ENCODE measurements at regions not wholly inside any gene's neighbourhood (a gene's known extent, or its start where the extent isn't known, plus 50 kb on each side); places are given as distances from the start of the nearest gene placed in this dataset.
"Not testable (repeated sequence)": the region's sequence is repeated elsewhere in the genome, so short reads cannot be mapped to it uniquely, and the experiment has no call there.

- not testable (repeated sequence) for H3K36me3 Mint-ChIP-seq, H3K9me3 Mint-ChIP-seq, H3K27me3 Mint-ChIP-seq
- DNase-seq (peak; percentile 70), ATAC-seq (ENCODE audit: low read depth in 2 of 2) (peak; percentile 99)
- Mint-ChIP-seq H3K4me1 (peaks cover 13 to 27% (median 19%) of the 10 kb centered on the region in 3 donors), H3K27ac (peak overlapping the region in 4 of 6 donors; percentile 40 to 93 (median 68)), H3K4me3 (peak overlapping the region; percentile 11 to 88 (median 72))
These were observed 114.2 kb upstream of the ACBD5 start for GRCh38 chr10:27354643-27355270.

- peak in 1 of 2 donors; percentile 7 for ATAC-seq (ENCODE audit: low read depth in 2 of 2)
- H3K4me3 Mint-ChIP-seq, result peak overlapping the region; percentile 11 to 88 (median 72)
- H3K27ac Mint-ChIP-seq, result peak overlapping the region in 4 of 6 donors; percentile 40 to 93 (median 65)
- not testable (repeated sequence) for H3K9me3 Mint-ChIP-seq, H3K36me3 Mint-ChIP-seq, DNase-seq, H3K27me3 Mint-ChIP-seq
- H3K4me1 Mint-ChIP-seq, result peaks cover 13 to 27% (median 19%) of the 10 kb centered on the region in 3 donors
These were observed 113.5 kb upstream of the ACBD5 start for GRCh38 chr10:27354100-27354499.

GRCh38 chr10:27349987-27350386 is 109.4 kb upstream of the ACBD5 start:
- ATAC-seq (ENCODE audit: low read depth in 2 of 2), result no peak

GRCh38 chr10:27347827-27348207 is 107.2 kb upstream of the ACBD5 start:
- not testable (repeated sequence) for H3K36me3 Mint-ChIP-seq; H3K27ac Mint-ChIP-seq; H3K4me3 Mint-ChIP-seq; H3K4me1 Mint-ChIP-seq; H3K9me3 Mint-ChIP-seq; ATAC-seq (ENCODE audit: low read depth in 2 of 2); DNase-seq
- peaks cover 21 to 26% (median 22%) of the 10 kb centered on the region in 3 donors for H3K27me3 Mint-ChIP-seq

More at GRCh38 chr10:27349987-27350386, 109.4 kb upstream of the ACBD5 start:
- Mint-ChIP-seq H3K27ac (no peak overlapping the region), H3K4me3 (no peak overlapping the region), H3K9me3 (no peaks in the 10 kb centered on the region), H3K4me1 (peaks cover 10 to 17% (median 12%) of the 10 kb centered on the region in 3 donors), H3K27me3 (peaks cover 21 to 26% (median 22%) of the 10 kb centered on the region in 3 donors), H3K36me3 (no peaks in the 10 kb centered on the region)
- DNase-seq, result no peak

- DNase-seq, result no peak
- Mint-ChIP-seq H3K27me3 (peaks cover 16 to 22% (median 19%) of the 10 kb centered on the region in 3 donors), H3K27ac (no peak overlapping the region), H3K4me1 (peaks cover 0 to 4% (median 3%) of the 10 kb centered on the region in 3 donors), H3K4me3 (no peak overlapping the region), H3K9me3 (no peaks in the 10 kb centered on the region), H3K36me3 (no peaks in the 10 kb centered on the region)
- ATAC-seq (ENCODE audit: low read depth in 2 of 2), result no peak
These were observed 104.9 kb upstream of the ACBD5 start for GRCh38 chr10:27345455-27345920.

- H3K27me3 Mint-ChIP-seq, result peaks cover 16 to 22% (median 17%) of the 10 kb centered on the region in 3 donors
- no peaks in the 10 kb centered on the region for H3K36me3 Mint-ChIP-seq
- H3K4me3 Mint-ChIP-seq, result no peak overlapping the region
These were observed 104.2 kb upstream of the ACBD5 start for GRCh38 chr10:27344568-27345454.

GRCh38 chr10:27341001-27341400 is 100.4 kb upstream of the ACBD5 start:
- Mint-ChIP-seq H3K36me3 (no peaks in the 10 kb centered on the region), H3K27ac (no peak overlapping the region), H3K27me3 (peaks cover 0 to 11% (median 2%) of the 10 kb centered on the region in 3 donors), H3K9me3 (no peaks in the 10 kb centered on the region), H3K4me3 (no peak overlapping the region), H3K4me1 (peaks cover 0 to under 1% (median 0%) of the 10 kb centered on the region in 3 donors)
- no peak for ATAC-seq (ENCODE audit: low read depth in 2 of 2)
- DNase-seq, result no peak

More at GRCh38 chr10:27344568-27345454, 104.2 kb upstream of the ACBD5 start:
- ATAC-seq (ENCODE audit: low read depth in 2 of 2) (no peak), DNase-seq (no peak)
- H3K4me1 Mint-ChIP-seq, result peaks cover 0 to 4% (median 3%) of the 10 kb centered on the region in 3 donors
- no peak overlapping the region for H3K27ac Mint-ChIP-seq
- no peaks in the 10 kb centered on the region for H3K9me3 Mint-ChIP-seq

- not testable (repeated sequence) for DNase-seq; ATAC-seq (ENCODE audit: low read depth in 2 of 2); H3K9me3 Mint-ChIP-seq; H3K4me3 Mint-ChIP-seq; H3K27ac Mint-ChIP-seq; H3K36me3 Mint-ChIP-seq; H3K4me1 Mint-ChIP-seq
- peaks cover 0 to 13% (median 0%) of the 10 kb centered on the region in 3 donors for H3K27me3 Mint-ChIP-seq
These were observed 94.6 kb upstream of the ACBD5 start for GRCh38 chr10:27335246-27335645.

- no peak for ATAC-seq (ENCODE audit: low read depth in 2 of 2)
- peaks cover 0 to 5% (median 0%) of the 10 kb centered on the region in 3 donors for H3K27me3 Mint-ChIP-seq
- no peaks in the 10 kb centered on the region for H3K4me1 Mint-ChIP-seq
- H3K4me3 Mint-ChIP-seq, result no peak overlapping the region
- DNase-seq, result no peak
- no peaks in the 10 kb centered on the region for H3K36me3 Mint-ChIP-seq
- no peaks in the 10 kb centered on the region for H3K9me3 Mint-ChIP-seq
- no peak overlapping the region for H3K27ac Mint-ChIP-seq
These were observed 89.5 kb upstream of the ACBD5 start for GRCh38 chr10:27330074-27330473.

GRCh38 chr10:27328946-27329345 is 88.3 kb upstream of the ACBD5 start:
- Mint-ChIP-seq H3K27me3 (peaks cover 0 to 5% (median 0%) of the 10 kb centered on the region in 3 donors), H3K4me3 (no peak overlapping the region), H3K36me3 (no peaks in the 10 kb centered on the region), H3K27ac (no peak overlapping the region), H3K9me3 (no peaks in the 10 kb centered on the region), H3K4me1 (no peaks in the 10 kb centered on the region)
- ATAC-seq (ENCODE audit: low read depth in 2 of 2) (no peak), DNase-seq (no peak)

GRCh38 chr10:27326748-27327147 is 86.2 kb upstream of the ACBD5 start:
- H3K27me3 Mint-ChIP-seq; H3K9me3 Mint-ChIP-seq; DNase-seq; H3K4me3 Mint-ChIP-seq; H3K36me3 Mint-ChIP-seq; ATAC-seq (ENCODE audit: low read depth in 2 of 2); H3K4me1 Mint-ChIP-seq: not testable (repeated sequence)
- peak overlapping the region in 1 of 6 donors; percentile 24 for H3K27ac Mint-ChIP-seq

- Mint-ChIP-seq H3K9me3 (no peaks in the 10 kb centered on the region), H3K27me3 (peaks cover 9 to 11% (median 9%) of the 10 kb centered on the region in 3 donors), H3K27ac (peak overlapping the region in 2 of 6 donors; percentile 36 to 73), H3K36me3 (no peaks in the 10 kb centered on the region), H3K4me1 (peaks cover 7 to 14% (median 11%) of the 10 kb centered on the region in 3 donors), H3K4me3 (peak overlapping the region in 7 of 8 donors; percentile 72 to 86 (median 79))
- peak; percentile 73 to 77 for ATAC-seq (ENCODE audit: low read depth in 2 of 2)
- peak; percentile 5 for DNase-seq
These were observed 79.3 kb upstream of the ACBD5 start for GRCh38 chr10:27319752-27320431.

GRCh38 chr10:27319139-27319538 is 78.5 kb upstream of the ACBD5 start:
- not testable (repeated sequence) for DNase-seq; H3K27ac Mint-ChIP-seq; H3K36me3 Mint-ChIP-seq; H3K9me3 Mint-ChIP-seq; ATAC-seq (ENCODE audit: low read depth in 2 of 2)
- Mint-ChIP-seq H3K27me3 (peaks cover 9 to 11% (median 9%) of the 10 kb centered on the region in 3 donors), H3K4me3 (peak overlapping the region in 5 of 8 donors; percentile 72 to 83 (median 78)), H3K4me1 (peaks cover 7 to 14% (median 11%) of the 10 kb centered on the region in 3 donors)
